Adipocyte (in vitro differentiated cells): ENCODE measurements at regions not wholly inside any gene's neighbourhood (a gene's known extent, or its start where the extent isn't known, plus 50 kb on each side); places are given as distances from the start of the nearest gene placed in this dataset.
A peak's percentile ranks its signal among the peaks of the same experiment; 100 is the strongest.

Source experiments
- DNase-seq: peaks from one replicate; pipeline ENCODE4 v3.0.0-alpha.2; 2015; ENCODE audit warnings: low read depth
- H3K27me3 ChIP-seq: replicated peaks from 2 replicates; pipeline ENCODE4 v1.7.0; 2013; ENCODE audit warnings: mild to moderate bottlenecking, low read length, moderate library complexity; ENCODE audit not compliant: control insufficient read depth, insufficient read depth
- H3K36me3 ChIP-seq: 2 replicates; pipeline ENCODE4 v1.7.0; 2013; ENCODE audit warnings: low read length, mild to moderate bottlenecking, moderate library complexity; ENCODE audit not compliant: control insufficient read depth, insufficient read depth, severe bottlenecking
- H3K4me1 ChIP-seq: 2 replicates; pipeline ENCODE4 v1.7.0; 2013; ENCODE audit warnings: mild to moderate bottlenecking, low read length, moderate library complexity; ENCODE audit not compliant: control insufficient read depth, insufficient read depth
- H3K4me3 ChIP-seq: 2 replicates; pipeline ENCODE4 v1.7.0; 2013; ENCODE audit warnings: mild to moderate bottlenecking, low read length, moderate library complexity
- H3K9ac ChIP-seq: 2 replicates; pipeline ENCODE4 v1.7.0; 2013; ENCODE audit warnings: mild to moderate bottlenecking, low read length, moderate library complexity
- H3K9me3 ChIP-seq: 2 replicates; pipeline ENCODE4 v1.7.0; 2013; ENCODE audit warnings: mild to moderate bottlenecking, low read length, moderate library complexity; ENCODE audit not compliant: control insufficient read depth

GRCh38 chrX:115448146-115448545 lies 112.8 kb upstream of the PLS3 start:
- Histone ChIP-seq H3K9me3 (no peaks in the 10 kb centered on the region), H3K36me3 (no peaks in the 10 kb centered on the region), H3K9ac (no peak overlapping the region), H3K27me3 (no peaks in the 10 kb centered on the region), H3K4me3 (no peak overlapping the region), H3K4me1 (peaks cover 8% of the 10 kb centered on the region)
- no peak for DNase-seq

- peak; percentile 29 for DNase-seq
- Histone ChIP-seq H3K9ac (no peak overlapping the region), H3K4me1 (peaks cover 8% of the 10 kb centered on the region), H3K36me3 (no peaks in the 10 kb centered on the region), H3K27me3 (peaks cover 4% of the 10 kb centered on the region), H3K4me3 (no peak overlapping the region), H3K9me3 (no peaks in the 10 kb centered on the region)
Observed at GRCh38 chrX:115449742-115450141, 111.2 kb upstream of the PLS3 start.

DNA sequence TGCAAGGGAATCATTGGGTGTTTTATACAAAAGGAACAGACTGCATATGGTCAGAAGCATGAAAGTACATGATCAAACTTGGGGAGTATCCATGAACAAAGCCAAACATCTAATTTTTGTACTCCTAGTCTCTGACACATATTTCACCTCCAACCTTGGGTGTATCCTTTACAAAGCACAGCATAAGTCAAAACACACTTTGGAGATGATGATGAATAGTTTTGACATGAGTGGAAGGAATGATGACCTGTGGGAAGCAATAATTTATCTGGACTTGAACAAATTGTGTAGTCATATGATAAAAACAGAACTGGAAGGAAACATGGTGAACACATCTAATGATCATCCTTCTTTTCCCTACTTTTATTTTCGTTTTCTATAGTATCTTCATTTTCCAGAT lies 108.7 kb upstream of the PLS3 start:
- H3K9me3 ChIP-seq: no peaks in the 10 kb centered on the region
- no peak overlapping the region for H3K9ac ChIP-seq
- H3K36me3 ChIP-seq: no peaks in the 10 kb centered on the region
- H3K4me3 ChIP-seq: no peak overlapping the region
- peaks cover 8% of the 10 kb centered on the region for H3K4me1 ChIP-seq
- peaks cover 4% of the 10 kb centered on the region for H3K27me3 ChIP-seq
- DNase-seq: peak; percentile 13

GRCh38 chrX:115459883-115460880 lies 100.8 kb upstream of the PLS3 start:
- Histone ChIP-seq H3K9me3 (no peaks in the 10 kb centered on the region), H3K4me3 (no peak overlapping the region), H3K36me3 (no peaks in the 10 kb centered on the region), H3K4me1 (peaks cover 9% of the 10 kb centered on the region), H3K27me3 (peaks cover 8% of the 10 kb centered on the region), H3K9ac (peak overlapping the region; percentile 39)
- DNase-seq: peak; percentile 53

DNA sequence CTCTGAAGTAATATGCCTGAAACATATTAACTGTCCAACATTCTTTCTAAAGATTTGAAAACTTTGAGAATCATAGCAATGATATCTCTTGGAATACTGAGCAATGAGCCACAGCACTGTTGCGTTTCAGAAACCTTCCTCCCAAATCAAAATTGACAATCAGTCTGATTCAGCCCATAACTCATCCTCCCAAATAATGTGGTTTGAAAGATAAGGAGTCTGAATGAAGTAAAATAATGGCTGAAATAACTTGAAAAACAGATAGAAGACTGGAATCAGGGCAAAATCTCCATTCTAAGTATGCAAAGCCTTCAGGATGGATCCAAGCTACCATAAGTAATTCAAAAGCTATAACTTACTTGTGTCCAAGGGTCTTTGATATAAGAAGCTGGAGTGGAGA lies 98.6 kb upstream of the PLS3 start:
- no peak overlapping the region for H3K9ac ChIP-seq
- peak; percentile 43 for DNase-seq
- H3K4me3 ChIP-seq: no peak overlapping the region
- H3K4me1 ChIP-seq: peaks cover 9% of the 10 kb centered on the region
- H3K27me3 ChIP-seq: peaks cover 10% of the 10 kb centered on the region
- H3K36me3 ChIP-seq: no peaks in the 10 kb centered on the region
- no peaks in the 10 kb centered on the region for H3K9me3 ChIP-seq

- DNase-seq: no peak
- Histone ChIP-seq H3K4me3 (no peak overlapping the region), H3K4me1 (no peaks in the 10 kb centered on the region), H3K27me3 (peaks cover 16% of the 10 kb centered on the region), H3K9me3 (peaks cover 4% of the 10 kb centered on the region), H3K36me3 (no peaks in the 10 kb centered on the region), H3K9ac (no peak overlapping the region)
Observed at GRCh38 chrX:115467961-115468360, 93.0 kb upstream of the PLS3 start.

GRCh38 chrX:115472131-115472530 lies 88.8 kb upstream of the PLS3 start:
- Histone ChIP-seq H3K9me3 (peaks cover 4% of the 10 kb centered on the region), H3K27me3 (peaks cover 12% of the 10 kb centered on the region), H3K9ac (no peak overlapping the region), H3K36me3 (no peaks in the 10 kb centered on the region), H3K4me1 (no peaks in the 10 kb centered on the region), H3K4me3 (no peak overlapping the region)
- DNase-seq: no peak

DNA sequence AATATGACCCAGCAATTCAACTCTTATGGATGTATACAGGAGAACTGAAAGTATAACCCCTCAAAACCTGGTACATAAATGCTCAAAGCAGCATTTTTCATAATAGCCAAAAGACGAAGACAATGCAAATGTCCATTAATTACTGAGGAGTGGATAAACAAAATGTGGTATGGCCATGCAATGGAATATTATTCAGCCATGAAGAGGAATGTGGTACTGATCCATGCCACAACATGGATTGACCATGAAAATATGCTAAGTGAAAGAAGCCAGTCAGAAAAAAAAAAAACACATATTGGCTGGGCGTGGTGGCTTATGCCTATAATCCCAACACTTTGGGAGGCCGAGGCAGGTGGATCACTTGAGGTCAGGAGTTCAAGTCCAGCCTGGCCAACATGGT lies 74.5 kb upstream of the PLS3 start:
- H3K9ac ChIP-seq: no peak overlapping the region
- peaks cover under 1% of the 10 kb centered on the region for H3K4me1 ChIP-seq
- DNase-seq: no peak
- peaks cover 17% of the 10 kb centered on the region for H3K9me3 ChIP-seq
- H3K4me3 ChIP-seq: no peak overlapping the region
- no peaks in the 10 kb centered on the region for H3K36me3 ChIP-seq
- H3K27me3 ChIP-seq: no peaks in the 10 kb centered on the region

- peaks cover 17% of the 10 kb centered on the region for H3K9me3 ChIP-seq
- no peak overlapping the region for H3K9ac ChIP-seq
- no peaks in the 10 kb centered on the region for H3K27me3 ChIP-seq
- no peak overlapping the region for H3K4me3 ChIP-seq
- peaks cover 7% of the 10 kb centered on the region for H3K4me1 ChIP-seq
- no peak for DNase-seq
- no peaks in the 10 kb centered on the region for H3K36me3 ChIP-seq
Observed at GRCh38 chrX:115487608-115488007, 73.4 kb upstream of the PLS3 start.

- Histone ChIP-seq H3K4me3 (no peak overlapping the region), H3K4me1 (peaks cover 7% of the 10 kb centered on the region), H3K27me3 (peaks cover 8% of the 10 kb centered on the region), H3K9me3 (peaks cover 5% of the 10 kb centered on the region), H3K36me3 (no peaks in the 10 kb centered on the region), H3K9ac (no peak overlapping the region)
- no peak for DNase-seq
Observed at GRCh38 chrX:115490814-115491213, 70.2 kb upstream of the PLS3 start.

GRCh38 chrX:115491766-115492165 lies 69.2 kb upstream of the PLS3 start:
- Histone ChIP-seq H3K27me3 (peaks cover 11% of the 10 kb centered on the region), H3K9ac (peak overlapping the region; percentile 58), H3K4me1 (peaks cover 7% of the 10 kb centered on the region), H3K4me3 (peak overlapping the region; percentile 63), H3K36me3 (no peaks in the 10 kb centered on the region), H3K9me3 (no peaks in the 10 kb centered on the region)
- DNase-seq: peak; percentile 31
